NCI-H226 (cell line): ENCODE measurements at regions not wholly inside any gene's neighbourhood (a gene's known extent, or its start where the extent isn't known, plus 50 kb on each side); places are given as distances from the start of the nearest gene placed in this dataset.

Source experiments
- DNase-seq: peaks from one replicate; pipeline ENCODE4 v3.0.0-alpha.2; 2015

- no peak for DNase-seq
Measured at GRCh38 chr12:24198936-24199671, 249.6 kb upstream of the SOX5 start.

DNA sequence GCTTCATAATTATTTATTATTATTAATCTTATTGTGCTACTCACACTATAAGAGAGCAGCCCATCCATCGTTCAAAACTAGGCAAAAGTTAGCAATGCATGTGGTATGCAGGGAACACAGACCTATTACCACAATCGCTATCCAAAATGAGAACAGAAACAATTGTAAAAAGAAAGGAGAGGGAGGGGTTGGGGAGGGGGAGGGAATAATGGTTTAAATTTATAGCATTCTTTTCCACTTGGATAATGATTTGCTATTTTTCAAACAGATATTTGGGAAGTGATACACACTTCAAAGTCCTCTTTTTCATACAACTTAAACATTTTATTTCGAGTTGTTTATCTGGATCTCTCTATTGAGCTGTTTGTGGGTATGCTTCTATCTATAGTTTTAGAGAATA is 248.6 kb upstream of the SOX5 start:
- no peak for DNase-seq

DNA sequence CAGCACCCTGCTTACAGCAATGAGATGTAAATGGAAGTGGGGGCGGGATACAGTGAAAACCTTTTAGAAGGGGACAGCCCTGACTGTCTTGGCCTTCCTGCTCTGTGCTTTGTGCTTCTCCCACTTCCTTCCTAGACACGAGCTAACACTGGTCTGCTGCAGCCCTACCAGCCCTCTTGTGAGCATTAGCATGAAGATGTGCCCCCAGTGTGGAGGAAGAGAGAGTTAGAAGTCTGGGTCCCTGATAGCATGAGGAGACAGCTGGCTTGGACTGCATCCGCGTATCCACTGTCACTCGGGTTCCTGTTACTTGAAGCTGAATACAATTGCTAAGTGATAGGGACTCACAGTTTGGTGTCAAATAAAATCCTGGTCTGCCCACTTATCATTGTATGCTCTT is 248.1 kb upstream of the SOX5 start:
- DNase-seq, result no peak

DNA sequence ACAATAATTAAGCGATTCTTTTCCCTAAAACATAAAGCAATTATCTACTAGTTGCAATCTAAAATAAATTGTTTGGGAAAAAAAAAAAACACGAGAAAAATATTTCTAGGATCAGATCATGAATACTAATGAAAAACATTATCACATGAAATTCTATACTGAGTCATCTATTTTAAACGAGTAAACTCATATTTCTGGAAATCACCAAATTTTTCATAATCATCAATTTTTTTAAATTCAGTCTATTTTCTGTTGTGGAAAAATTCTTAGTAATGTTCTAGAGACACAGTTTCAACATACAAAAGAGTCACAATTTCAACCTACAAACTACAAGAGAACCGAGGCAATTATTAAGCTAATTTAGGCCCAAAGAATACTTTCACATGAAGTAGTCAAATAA is 245.6 kb upstream of the SOX5 start:
- no peak for DNase-seq

DNA sequence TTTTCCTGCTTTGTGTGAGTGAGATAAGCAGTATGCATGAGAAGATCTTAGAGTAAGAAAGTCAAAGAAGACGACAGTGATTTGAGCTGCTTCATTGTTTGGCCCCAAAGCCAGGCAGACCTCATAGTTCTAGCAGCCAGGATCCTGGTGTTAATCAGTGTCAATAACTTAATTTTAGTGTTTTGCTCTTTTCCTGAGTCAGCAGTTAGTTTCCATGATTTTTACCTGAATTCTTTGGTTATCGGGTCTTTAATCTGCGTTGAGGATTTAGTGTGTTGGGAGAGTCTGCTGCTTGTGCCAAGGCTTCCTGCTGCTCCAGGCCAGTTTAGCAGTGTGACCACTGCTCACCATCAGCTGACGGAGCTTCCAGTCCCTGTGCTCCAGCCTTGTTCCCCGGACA is 241.6 kb upstream of the SOX5 start:
- no peak for DNase-seq

DNA sequence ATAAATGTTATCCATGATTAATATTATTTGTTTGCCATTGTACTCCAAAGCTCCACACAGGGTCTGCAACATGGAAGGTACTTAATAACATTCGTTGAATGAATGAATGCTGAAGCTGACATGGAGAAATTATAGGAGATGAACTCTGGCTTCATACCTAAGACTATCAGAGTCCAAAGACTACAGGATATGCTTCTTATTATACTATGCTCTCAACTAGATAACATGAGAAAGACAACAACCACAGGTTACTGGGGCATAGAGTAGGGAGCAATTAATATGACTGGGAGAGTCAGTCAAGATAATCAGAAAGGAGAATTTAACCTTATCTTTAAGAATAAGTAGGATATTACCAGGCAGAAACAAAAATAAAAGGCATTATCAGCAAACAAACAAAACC is 236.3 kb upstream of the SOX5 start:
- no peak for DNase-seq

DNA sequence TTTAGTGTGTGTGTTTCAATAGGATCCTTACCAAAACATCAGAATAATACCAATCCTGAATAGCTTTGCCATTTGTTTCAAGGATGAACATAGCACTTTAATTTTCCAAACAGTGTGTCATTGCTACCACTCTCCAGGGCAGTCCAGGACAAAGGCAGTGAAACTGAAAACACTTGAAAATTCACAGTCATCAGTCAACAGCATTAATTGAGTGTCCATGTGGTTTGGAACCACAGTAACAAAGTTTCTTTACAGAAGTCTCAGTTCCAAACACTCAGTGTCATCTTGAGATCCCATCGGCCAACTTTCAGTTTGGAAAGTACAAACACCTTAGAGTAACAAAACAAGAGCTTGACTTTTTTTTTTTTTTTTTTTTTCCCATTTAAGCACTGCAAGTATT is 228.4 kb upstream of the SOX5 start:
- no peak for DNase-seq

DNA sequence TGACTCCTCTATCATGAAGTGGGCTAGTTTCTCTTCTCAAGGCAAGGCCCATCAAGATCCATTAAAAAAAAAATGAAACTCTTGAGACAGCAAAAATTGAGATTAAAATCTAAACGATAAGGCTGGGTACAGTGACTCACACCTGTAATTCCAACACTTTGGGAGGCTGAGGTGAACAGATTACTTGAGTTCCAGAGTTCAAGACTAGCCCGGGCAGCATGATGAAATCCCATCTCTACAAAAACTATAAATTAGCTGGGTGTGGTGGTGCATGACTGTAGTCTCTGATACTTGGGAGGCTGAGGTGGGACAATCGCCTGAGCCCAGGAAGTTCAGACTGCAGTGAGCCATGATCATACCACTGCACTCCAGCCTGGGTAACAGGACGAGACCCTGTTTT is 226.5 kb upstream of the SOX5 start:
- DNase-seq, result no peak

DNA sequence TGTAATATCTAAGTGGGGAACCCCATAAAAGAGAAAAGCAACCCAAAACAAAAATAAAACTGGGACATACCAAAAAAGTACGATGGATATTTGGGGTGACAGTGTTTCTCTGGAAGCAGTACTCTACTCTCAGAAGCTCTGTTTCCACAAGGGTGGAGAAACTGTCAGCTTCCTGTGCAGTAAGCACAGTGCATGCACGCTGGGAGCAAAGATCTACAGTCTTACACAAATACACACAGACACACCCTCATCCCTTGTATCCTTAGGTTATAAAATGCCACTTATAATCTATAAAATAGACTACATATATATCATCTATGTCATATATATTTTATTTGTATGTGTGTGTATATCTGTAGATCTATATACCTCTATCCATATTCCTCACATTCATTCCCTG is 225.8 kb upstream of the SOX5 start:
- DNase-seq, result no peak

DNA sequence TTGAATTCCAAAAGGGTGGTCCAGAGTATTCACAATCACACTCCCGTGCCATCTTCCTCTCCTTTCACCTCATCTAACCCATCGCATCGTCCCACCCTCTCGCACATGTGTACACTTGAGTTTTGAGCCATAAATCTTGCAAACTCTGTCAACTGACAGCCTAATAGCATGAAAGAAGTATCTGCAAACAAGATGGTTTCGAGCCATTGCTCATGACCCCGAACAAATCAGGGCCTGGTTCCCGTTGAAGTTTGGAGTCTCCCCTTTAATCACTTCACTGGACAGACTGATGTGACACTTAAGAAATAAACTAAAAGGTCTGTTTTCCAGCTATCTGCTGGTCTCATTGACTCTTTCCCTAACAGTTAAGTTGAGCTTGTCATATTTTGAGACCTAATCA is 223.6 kb upstream of the SOX5 start:
- DNase-seq, result no peak

DNA sequence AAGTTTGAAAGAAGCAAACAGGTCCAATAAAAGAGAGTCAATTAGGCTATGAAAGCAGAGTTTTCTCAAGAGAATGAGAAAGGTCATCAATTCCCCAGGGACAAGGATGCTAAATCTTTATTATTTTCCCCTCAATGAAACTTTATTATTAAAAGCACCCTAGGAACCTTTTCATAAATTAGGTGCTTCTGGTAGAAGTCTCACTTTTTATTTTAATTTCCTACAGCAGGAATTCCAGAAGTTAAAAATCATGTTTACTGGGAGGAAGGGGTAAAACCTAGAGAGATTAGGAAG is 223.2 kb upstream of the SOX5 start:
- no peak for DNase-seq

DNA sequence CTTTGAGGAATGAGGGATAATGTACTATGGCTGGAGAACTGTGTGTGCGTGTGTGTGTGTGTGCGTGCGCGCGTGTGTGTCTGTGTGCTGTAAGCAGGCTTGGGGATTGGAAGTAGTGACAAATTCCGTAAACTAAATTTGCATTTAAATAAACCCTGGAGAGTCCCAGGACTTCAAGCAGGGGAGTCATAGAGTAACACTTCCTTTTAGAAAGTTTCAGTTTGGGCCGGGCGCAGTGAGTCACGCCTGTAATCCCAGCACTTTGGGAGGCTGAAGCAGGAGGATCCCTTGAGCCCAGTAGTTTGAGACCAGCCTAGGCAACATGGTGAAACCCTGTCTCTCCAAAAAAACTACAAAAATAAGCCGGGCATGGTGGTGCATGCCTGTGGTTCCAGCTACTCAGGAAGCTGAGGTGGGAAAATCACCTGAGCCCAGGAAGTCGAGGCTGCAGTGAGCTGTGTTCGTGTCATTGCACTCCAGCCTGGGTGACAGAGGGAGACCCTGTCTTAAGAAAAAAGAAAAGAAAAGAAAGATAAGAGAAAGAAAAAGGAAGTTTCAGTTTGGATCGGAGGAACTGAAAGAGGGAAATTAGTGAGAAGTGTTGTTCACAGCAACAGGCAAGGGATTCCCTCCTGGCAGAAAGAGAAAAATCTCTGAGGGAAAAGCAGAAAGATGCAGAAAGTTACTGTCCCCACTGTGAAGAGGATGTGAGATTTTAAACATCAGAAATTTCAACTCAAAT is 222.7 kb upstream of the SOX5 start:
- no peak for DNase-seq

DNA sequence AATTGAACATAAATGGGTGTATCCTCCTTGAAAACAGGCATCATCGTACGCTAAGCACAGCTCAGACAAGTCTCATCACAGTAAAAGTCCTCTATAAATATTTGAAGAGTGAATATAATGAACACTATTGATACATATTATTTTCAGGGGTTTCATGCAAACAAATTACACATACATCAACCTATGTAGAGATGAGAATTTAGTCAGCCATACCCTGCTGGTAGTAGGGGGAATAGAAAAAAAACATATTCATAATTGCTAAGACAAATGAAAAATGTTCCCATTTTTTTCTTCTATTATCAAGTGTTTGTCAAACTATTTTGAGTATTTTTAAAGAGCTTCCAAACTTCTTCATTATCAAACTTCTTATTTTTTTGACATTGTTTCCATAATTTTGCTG is 205.6 kb upstream of the SOX5 start:
- DNase-seq, result no peak

DNA sequence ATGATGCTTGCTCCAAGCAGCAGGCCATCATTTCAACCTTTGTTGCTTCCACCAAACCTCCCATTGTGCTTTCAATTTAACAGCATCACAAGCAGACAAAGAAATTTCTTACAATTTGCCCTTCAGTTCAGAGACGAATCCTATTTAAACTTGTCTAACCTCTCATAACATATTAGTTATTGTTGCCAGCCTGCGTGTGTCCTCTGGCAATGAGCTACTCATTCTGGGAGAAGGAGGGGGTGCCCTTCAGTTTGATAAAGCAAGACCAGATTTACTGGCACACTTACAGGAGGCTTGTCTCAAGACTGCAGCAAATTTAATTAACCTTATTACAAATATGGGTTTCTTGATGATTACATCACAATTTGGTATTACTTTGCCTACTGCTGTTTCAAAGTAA is 203.6 kb upstream of the SOX5 start:
- DNase-seq, result no peak

DNA sequence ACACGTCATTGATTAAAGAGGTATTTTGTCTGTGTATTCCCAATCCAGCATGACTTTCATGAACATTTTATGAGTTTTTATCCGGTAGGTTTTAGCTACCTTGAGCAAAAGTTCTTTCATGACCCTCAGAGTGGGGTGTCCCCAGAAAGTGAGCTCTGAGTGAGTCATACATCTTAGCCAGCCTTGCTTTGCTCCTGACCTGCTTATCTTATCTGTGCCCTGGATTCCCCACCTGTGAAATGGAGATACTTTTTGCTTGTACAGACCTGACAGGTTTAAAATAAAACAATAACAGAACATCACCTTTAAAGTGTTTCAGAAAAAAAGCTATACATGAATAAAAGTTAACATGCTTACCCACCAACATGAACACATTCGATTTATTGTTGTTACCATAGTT is 202.8 kb upstream of the SOX5 start:
- no peak for DNase-seq

DNA sequence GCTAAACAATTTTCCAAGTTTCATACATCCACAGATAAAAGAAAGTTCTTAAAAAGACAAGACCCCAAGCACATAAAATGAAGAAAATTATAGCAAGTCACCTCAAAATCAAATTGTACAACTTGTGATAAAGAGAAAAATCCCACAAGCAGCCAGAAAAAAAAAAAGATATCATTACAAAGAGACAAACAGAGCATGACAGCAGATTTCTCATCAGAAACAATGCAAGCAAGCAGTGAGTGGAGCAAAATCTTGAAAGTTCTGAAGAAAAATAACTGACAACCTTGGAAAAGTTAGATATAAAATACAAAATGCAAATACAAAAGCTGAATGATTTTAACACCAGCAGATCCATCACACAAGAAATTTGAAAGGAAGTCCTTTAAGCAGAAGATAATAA is 194.5 kb upstream of the SOX5 start:
- DNase-seq, result no peak

- DNase-seq, result no peak
Measured at GRCh38 chr12:24139035-24139434, 189.6 kb upstream of the SOX5 start.

- no peak for DNase-seq
Measured at GRCh38 chr12:24138041-24138440, 188.6 kb upstream of the SOX5 start.

- DNase-seq, result no peak
Measured at GRCh38 chr12:24135158-24135850, 185.8 kb upstream of the SOX5 start.

DNA sequence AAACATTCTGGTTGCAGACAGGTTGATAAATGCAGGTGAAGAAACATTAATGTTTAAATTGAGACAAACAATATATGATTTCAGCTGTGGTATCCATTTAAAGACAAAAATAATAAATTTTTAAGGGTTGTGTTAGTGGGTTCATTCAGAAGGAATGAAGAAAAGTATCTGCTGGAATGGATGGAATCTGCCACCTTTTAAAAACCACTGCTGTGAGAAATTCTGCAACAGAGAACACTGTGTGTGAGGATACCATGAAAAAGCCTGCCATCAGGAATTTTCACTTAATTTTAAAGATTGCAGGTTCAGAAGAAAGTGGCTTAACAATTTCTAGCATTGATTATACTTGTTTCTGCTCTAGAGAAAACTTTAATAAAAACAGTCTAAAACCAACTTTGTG is 184.6 kb upstream of the SOX5 start:
- DNase-seq, result no peak

- no peak for DNase-seq
Measured at GRCh38 chr12:24133384-24133783, 183.9 kb upstream of the SOX5 start.

DNA sequence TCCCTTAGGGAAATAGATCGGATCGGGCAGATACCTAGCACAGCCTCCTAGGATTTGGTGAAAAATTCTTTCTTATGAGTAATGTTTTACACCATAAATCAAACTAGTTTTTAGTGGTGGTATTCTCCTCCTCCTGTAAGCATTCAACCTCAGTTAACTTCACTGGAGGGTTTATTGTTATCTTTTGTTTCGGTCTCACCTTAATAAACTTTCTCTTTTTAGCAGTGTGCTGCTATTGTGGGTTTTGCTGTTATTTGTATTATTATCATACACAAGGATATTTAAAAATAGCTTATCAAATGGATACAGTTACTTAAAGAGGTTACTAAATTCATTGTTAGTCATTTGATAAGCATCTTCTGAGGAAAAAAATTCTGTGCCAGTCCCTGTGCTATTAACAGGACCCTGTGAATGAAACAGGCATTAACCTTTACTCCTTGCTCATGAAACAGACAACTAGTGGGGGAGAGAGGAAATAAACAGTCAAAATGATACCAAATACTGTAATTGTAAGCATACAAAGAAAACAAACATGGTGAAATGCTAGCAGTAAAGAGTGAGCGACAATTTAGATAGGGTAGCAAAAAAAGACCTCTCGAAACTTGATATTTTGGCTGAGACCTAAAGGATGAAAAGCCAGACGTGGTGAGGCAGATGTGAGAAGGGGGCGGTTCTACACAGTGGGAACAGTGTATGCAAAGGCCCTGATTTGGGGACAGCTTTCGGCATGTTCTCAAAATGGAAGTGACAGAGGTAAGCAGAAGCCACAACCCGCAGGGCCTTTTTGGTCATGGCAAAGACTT is 178.7 kb upstream of the SOX5 start:
- DNase-seq, result no peak

DNA sequence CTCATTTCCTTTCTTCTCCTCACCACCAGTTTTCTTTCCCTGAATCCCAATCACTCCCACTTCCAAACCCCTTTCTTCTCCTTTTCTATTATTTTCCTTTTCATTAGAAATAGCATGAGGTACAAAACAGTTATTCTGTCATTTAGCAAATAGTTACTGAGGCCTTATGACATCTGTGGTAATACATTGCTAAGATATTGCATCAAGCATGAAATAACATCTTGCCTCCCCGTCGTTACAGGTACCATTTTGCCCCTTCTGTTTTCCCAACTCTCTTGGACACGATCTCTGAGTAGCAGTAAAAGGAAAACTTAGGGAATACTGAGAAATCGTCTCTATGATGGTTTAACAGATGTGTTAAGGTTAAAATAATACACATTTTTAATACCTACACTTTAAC is 175.8 kb upstream of the SOX5 start:
- no peak for DNase-seq

GRCh38 chr12:24121911-24122310 is 172.4 kb upstream of the SOX5 start:
- DNase-seq, result no peak
